Psoas muscle (tissue), 7 donors: ENCODE measurements at regions not wholly inside any gene's neighbourhood (a gene's known extent, or its start where the extent isn't known, plus 50 kb on each side); places are given as distances from the start of the nearest gene placed in this dataset.

Source experiments
- ATAC-seq, 4 donors: fragments of 200-7000 bp; cut with Tn5 transposase; one replicate each; pipeline ENCODE4 v1.9.1; 2020; ENCODE audit warnings: moderate library complexity in 3 of 4, mild to moderate bottlenecking in 2 of 4
- DNase-seq, 2 donors: peaks; one replicate each; pipeline ENCODE4 v3.0.0-alpha.2; 2020
- H3K27ac ChIP-seq: fragments of 200-600 bp; one replicate; pipeline ENCODE4 v1.8.0; 2022
- H3K27me3 ChIP-seq, 3 donors: fragments of 200-600 bp in 1 of 3; one replicate each; pipeline versions ENCODE4 v1.6.1 to v1.8.0; 2013 to 2022; ENCODE audit warnings: low read length in 2 of 3, mild to moderate bottlenecking in 2 of 3, moderate library complexity in 1 of 3; ENCODE audit not compliant: insufficient read depth in 3 of 3
- H3K36me3 ChIP-seq, 2 donors: fragments of 200-600 bp in 1 of 2; one replicate each; pipeline versions ENCODE4 v1.6.1 to v1.8.0; 2013 to 2022; ENCODE audit warnings: low read depth in 1 of 2, mild to moderate bottlenecking in 1 of 2, moderate library complexity in 1 of 2; ENCODE audit not compliant: insufficient read depth in 1 of 2
- H3K4me1 ChIP-seq: fragments of 200-600 bp; one replicate; pipeline ENCODE4 v1.8.0; 2022
- H3K4me3 ChIP-seq: fragments of 200-600 bp; one replicate; pipeline ENCODE4 v1.8.0; 2022; ENCODE audit warnings: mild to moderate bottlenecking
- H3K9me3 ChIP-seq: fragments of 200-600 bp; one replicate; pipeline ENCODE4 v1.8.0; 2022
- WGBS, 3 donors: extraction: QIAGEN DNeasy Blood & Tissue Kit; methylation state at CpG; one replicate each; pipeline versions ENCODE4 v1.1.6 to v1.1.7; 2013; 5-methylcytosine and 5-hydroxymethylcytosine counted together
- intact Hi-C, 2 donors: fragments of 100-400 bp; cut with DNase I; formaldehyde crosslinking; loops; one replicate each; pipeline versions ENCODE4 v1.11.0 to v1.14.2; 2022
- TF ChIP-seq, protein P1 (sequence below): fragments of 200-600 bp; IDR thresholded peaks from one replicate; pipeline ENCODE4 v1.8.0; 2022; ENCODE audit warnings: antibody characterized with exemption
- donor health status: healthy with polysubstance abuse.
- donor health status: DM: no; HTN: no; CAD: no; lungs with moderate emphysema.
- donor health status: Bipolar disorder and iron deficiency.
- donor health status: healthy.
- donor health status: DM: yes; HTN: yes; CAD: no.
- donor health status: DM: no; HTN: no; CAD: no.
- donor health status: DM: yes; HTN: yes; CAD: no.

- Histone ChIP-seq H3K27me3 (no peaks in the 10 kb centered on the region), H3K9me3 (no peaks in the 10 kb centered on the region), H3K36me3 (no peaks in the 10 kb centered on the region), H3K27ac (no peak overlapping the region), H3K4me1 (no peaks in the 10 kb centered on the region), H3K4me3 (no peak overlapping the region)
- TF ChIP-seq, protein P1, sequence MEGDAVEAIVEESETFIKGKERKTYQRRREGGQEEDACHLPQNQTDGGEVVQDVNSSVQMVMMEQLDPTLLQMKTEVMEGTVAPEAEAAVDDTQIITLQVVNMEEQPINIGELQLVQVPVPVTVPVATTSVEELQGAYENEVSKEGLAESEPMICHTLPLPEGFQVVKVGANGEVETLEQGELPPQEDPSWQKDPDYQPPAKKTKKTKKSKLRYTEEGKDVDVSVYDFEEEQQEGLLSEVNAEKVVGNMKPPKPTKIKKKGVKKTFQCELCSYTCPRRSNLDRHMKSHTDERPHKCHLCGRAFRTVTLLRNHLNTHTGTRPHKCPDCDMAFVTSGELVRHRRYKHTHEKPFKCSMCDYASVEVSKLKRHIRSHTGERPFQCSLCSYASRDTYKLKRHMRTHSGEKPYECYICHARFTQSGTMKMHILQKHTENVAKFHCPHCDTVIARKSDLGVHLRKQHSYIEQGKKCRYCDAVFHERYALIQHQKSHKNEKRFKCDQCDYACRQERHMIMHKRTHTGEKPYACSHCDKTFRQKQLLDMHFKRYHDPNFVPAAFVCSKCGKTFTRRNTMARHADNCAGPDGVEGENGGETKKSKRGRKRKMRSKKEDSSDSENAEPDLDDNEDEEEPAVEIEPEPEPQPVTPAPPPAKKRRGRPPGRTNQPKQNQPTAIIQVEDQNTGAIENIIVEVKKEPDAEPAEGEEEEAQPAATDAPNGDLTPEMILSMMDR = no peak
- WGBS, 3 donors = 45 to 73% (median 50%) methylated on average over 4 of the region's 4 CpGs
- intact Hi-C loops = no loop called here
- no peak for DNase-seq
- ATAC-seq = no peak
Measured at GRCh38 chr1:209250861-209251636, 332.5 kb upstream of the CAMK1G start.

- DNase-seq (no peak), ATAC-seq (no peak)
- TF ChIP-seq, protein P1 = no peak
- intact Hi-C loops = no loop called here
- 77 to 84% (median 82%) methylated on average over 14 of the region's 14 CpGs for WGBS, 3 donors
- Histone ChIP-seq H3K9me3 (peaks cover 9% of the 10 kb centered on the region), H3K4me1 (no peaks in the 10 kb centered on the region), H3K27ac (no peak overlapping the region), H3K36me3 (no peaks in the 10 kb centered on the region), H3K27me3 (peaks cover 0 to 3% (median 0%) of the 10 kb centered on the region in 3 donors), H3K4me3 (no peak overlapping the region)
Measured at GRCh38 chr1:209256766-209257350, 326.7 kb upstream of the CAMK1G start.

DNA sequence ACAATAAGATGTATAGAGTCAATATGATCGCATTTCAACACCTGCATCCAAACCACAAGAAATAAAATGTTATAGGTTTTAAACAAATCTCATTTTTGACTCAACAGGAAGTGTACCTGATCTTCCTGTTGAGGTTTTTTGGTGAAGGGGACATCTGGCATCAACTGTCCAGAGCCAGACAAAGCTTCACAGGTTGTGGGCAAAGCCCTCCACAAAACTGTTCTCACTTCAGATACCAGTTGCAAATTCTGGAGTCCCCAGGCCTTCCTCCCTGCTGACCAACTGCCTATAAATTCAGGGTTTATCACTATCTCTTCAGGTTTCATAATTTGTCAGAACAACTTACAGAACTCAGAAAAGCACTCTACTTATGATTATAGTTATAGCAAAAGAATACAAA is 326.1 kb upstream of the CAMK1G start:
- intact Hi-C loops = no loop called here
- Histone ChIP-seq H3K27me3 (peaks cover 0 to 3% (median 0%) of the 10 kb centered on the region in 3 donors), H3K27ac (no peak overlapping the region), H3K4me1 (no peaks in the 10 kb centered on the region), H3K4me3 (no peak overlapping the region), H3K36me3 (no peaks in the 10 kb centered on the region), H3K9me3 (peaks cover 9% of the 10 kb centered on the region)
- TF ChIP-seq, protein P1 = no peak
- no peak for DNase-seq
- 90 to 98% (median 97%) methylated on average over 1 of the region's 1 CpG for WGBS, 3 donors
- no peak for ATAC-seq

- intact Hi-C loops = no loop called here
- TF ChIP-seq, protein P1 = no peak
- Histone ChIP-seq H3K27ac (no peak overlapping the region), H3K4me3 (no peak overlapping the region), H3K27me3 (peaks cover 0 to 3% (median 0%) of the 10 kb centered on the region in 3 donors), H3K9me3 (peaks cover 9% of the 10 kb centered on the region), H3K36me3 (no peaks in the 10 kb centered on the region), H3K4me1 (no peaks in the 10 kb centered on the region)
- ATAC-seq (no peak), DNase-seq (no peak)
- WGBS, 3 donors = 70 to 75% (median 72%) methylated on average over 2 of the region's 2 CpGs
Measured at GRCh38 chr1:209260136-209260535, 323.4 kb upstream of the CAMK1G start.
